GM19463 (cell line): ENCODE measurements at regions not wholly inside any gene's neighbourhood (a gene's known extent, or its start where the extent isn't known, plus 50 kb on each side); places are given as distances from the start of the nearest gene placed in this dataset.

Source experiments
- ATAC-seq: cut with Tn5 transposase; IDR thresholded peaks from one replicate; pipeline ENCODE4 v1.9.1; 2021; ENCODE audit warnings: mild to moderate bottlenecking, moderate library complexity; ENCODE audit not compliant: unreplicated experiment

DNA sequence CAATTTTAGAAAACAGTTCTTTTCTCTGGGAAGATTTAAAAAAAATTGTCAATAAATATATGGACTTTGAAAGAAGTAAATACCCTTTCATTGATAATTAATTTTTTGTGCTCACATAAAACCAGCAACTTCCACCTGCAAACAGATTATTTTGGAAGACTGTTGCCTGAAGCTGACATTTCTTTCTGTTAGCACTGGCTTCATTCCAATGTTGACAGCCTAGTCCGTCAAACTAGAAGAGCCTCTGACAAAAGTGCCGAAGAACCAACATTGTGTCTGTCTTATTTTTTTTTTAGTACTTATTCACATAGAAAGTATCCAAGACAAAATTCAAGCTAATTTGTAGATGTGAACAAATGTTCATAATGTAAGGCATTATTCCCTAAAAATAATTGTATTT lies 108.6 kb upstream of the TMEM161B start:
- no peak for ATAC-seq

DNA sequence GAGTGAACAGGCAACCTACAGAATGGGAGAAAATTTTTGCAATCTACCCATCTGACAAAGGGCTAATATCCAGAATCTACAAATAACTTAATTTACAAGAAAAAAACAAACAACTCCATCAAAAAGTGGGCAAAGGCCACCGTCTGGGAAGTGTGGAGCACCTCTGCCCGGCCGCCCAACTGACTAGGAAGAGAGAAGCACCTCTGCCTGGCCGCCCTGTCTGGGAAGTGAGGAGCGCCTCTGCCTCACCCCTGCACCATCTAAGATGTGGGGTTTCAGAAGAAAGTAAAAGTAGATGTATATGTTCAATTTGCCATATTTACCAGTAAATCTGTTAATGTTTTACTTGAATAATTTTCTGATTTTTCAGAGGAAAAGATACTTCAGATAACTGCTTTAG lies 108.1 kb upstream of the TMEM161B start:
- ATAC-seq, result no peak

GRCh38 chr5:88374391-88374790 lies 105.7 kb upstream of the TMEM161B start:
- ATAC-seq, result no peak

GRCh38 chr5:88370824-88371223 lies 102.2 kb upstream of the TMEM161B start:
- ATAC-seq, result no peak

- ATAC-seq, result no peak
These were observed 99.6 kb upstream of the TMEM161B start for GRCh38 chr5:88368201-88368600.

DNA sequence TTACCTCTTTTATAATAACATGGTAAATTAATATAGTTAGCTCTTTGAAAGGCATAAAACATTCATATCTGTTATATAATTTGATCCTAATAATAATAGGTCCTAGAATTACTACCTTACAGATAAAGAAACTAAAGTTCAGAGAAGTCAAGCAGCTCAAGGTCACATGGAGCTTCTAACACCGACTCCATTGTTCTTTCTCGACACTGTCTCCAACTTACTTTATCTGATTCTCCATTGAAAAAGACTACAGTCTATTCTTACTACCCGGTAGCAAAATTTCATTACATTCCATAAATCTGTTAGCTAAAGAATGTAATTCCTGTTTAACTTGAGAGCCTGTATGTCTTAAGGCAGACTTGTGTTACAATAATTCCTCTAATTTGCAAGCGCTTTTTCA lies 96.3 kb upstream of the TMEM161B start:
- ATAC-seq, result no peak

DNA sequence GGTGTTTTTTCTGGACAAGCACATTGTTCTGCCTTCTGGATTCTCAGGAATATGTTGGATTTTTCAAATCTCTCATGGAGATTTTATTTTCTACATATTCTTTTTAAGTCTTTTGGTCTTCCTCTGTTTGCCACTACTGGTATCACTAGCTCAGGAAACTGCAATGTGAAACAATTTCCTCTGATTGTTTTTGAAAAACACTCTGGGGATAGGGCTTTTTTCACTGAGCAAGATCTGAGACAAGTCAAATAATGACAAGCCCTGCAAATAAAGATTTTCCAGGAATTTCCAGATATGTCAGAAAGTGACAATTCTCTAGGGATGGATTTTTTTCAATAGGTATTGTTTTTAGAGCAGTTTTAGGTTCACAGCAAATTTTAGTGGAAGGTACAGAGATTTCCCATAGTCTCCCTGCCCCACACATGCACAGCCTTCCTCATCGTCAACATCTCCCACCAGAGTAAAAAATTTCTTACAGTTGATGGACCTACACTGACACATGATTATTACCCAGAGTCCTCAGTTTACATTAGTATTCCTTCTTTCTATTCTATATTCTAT lies 86.9 kb upstream of the TMEM161B start:
- no peak for ATAC-seq

GRCh38 chr5:88325868-88326267 lies 57.2 kb upstream of the TMEM161B start:
- ATAC-seq, result no peak

- ATAC-seq, result no peak
These were observed 54.1 kb upstream of the TMEM161B start for GRCh38 chr5:88322785-88323184.
